GM12872 (cell line): ENCODE measurements at regions not wholly inside any gene's neighbourhood (a gene's known extent, or its start where the extent isn't known, plus 50 kb on each side); places are given as distances from the start of the nearest gene placed in this dataset.

Source experiments
- TF ChIP-seq, protein P1 (sequence below): IDR thresholded peaks from 3 replicates; pipeline ENCODE4 v1.5.1; 2011; ENCODE audit warnings: low read depth, mild to moderate bottlenecking, low read length, moderate library complexity; ENCODE audit not compliant: insufficient read depth

DNA sequence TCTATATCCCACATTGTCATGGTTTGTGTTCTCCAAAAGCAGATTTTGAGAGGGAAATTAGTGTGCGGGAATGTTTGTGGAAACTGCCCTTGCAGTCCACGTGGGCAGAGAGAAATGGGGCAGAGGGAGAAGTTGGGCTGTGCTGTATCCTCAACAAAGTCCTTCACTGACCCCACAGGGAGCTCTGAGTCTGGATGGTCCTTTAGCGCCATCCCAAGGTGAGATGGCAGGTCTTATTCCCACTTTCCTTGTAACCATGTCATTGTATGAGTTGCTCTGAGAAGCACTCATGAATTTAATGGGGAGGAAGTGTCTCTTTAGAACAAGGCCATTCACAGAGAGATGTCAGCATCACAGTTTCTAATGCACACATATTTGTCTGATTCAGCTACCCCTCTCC, 127.1 kb downstream of the ANKRD18B start:
- TF ChIP-seq, protein P1, sequence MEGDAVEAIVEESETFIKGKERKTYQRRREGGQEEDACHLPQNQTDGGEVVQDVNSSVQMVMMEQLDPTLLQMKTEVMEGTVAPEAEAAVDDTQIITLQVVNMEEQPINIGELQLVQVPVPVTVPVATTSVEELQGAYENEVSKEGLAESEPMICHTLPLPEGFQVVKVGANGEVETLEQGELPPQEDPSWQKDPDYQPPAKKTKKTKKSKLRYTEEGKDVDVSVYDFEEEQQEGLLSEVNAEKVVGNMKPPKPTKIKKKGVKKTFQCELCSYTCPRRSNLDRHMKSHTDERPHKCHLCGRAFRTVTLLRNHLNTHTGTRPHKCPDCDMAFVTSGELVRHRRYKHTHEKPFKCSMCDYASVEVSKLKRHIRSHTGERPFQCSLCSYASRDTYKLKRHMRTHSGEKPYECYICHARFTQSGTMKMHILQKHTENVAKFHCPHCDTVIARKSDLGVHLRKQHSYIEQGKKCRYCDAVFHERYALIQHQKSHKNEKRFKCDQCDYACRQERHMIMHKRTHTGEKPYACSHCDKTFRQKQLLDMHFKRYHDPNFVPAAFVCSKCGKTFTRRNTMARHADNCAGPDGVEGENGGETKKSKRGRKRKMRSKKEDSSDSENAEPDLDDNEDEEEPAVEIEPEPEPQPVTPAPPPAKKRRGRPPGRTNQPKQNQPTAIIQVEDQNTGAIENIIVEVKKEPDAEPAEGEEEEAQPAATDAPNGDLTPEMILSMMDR: no peak

DNA sequence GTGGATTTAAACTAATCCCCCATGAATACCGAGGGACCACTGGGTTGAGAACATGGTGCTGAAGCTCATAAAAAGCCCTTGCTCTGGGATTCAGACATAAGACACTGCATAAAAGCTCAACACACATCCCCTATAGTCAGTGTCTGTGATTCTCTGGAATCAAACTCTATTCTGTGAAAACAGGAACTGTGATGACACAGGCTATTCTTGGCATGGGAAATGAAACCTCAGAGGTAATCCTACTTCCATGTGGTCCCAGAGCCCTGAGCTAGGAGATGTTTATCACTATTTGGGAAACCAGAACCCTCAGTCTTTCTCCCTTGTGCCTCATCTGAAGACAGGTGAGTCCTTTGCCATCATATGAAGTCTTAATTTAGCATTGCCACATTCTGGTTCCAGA, 135.4 kb upstream of the PRSS3 start:
- TF ChIP-seq, protein P1: no peak

DNA sequence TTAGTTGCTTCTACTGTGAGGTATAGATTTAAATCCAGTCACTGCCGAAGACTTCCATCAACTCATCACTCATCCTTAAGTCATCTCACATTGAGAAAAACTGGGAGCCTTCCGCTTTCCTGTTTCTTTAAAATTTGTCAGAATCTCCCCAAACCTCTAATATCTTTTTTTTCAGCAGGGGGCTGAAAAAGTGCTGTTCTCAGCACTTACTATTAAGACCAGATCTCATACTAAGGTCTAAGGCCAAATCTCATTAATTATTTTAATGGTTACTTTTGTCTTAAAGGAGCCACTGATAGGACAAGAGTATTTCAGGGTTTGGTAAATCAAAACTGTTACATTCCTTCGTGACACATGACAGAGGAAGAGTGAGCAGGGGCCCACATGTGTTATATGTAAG, 134.6 kb upstream of the PRSS3 start:
- TF ChIP-seq, protein P1: no peak

DNA sequence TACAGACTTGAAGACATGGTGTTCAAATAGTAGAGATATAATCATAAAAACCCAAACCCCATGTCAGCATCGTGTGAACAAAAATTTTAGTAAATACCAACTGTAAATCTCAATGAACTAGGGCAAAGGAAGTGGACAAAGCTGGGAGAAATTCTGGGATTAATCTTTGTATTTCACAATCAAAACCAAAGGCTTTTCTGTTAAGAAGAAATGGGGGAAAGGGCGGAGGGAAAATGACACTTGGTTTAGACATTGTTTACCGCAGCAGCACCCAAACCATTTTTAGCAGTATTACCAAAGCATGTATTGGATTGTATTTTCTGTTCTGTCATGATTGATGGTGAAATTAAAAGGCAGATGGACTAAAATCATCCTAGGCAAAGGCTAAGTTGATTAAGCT, 134.2 kb upstream of the PRSS3 start:
- TF ChIP-seq, protein P1: no peak

DNA sequence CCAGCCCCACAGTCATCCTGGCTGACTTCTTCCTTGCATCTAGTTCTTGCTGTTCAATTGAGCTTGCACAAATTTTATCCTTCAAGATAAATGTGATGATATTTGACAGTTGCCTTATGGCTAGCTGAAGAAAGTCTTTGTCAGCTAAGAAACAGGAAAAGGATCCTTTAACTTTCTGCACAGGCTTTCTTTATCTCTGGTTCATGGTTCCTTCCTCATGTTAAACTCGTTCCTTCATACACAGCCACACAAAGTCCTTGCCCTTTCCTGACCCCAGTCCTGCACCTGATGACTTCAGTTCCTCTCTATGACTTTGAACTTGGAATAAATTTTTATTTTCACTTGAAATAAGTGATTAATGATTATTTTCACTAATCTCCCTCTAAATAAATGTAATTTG, 132.5 kb upstream of the PRSS3 start:
- TF ChIP-seq, protein P1: no peak

DNA sequence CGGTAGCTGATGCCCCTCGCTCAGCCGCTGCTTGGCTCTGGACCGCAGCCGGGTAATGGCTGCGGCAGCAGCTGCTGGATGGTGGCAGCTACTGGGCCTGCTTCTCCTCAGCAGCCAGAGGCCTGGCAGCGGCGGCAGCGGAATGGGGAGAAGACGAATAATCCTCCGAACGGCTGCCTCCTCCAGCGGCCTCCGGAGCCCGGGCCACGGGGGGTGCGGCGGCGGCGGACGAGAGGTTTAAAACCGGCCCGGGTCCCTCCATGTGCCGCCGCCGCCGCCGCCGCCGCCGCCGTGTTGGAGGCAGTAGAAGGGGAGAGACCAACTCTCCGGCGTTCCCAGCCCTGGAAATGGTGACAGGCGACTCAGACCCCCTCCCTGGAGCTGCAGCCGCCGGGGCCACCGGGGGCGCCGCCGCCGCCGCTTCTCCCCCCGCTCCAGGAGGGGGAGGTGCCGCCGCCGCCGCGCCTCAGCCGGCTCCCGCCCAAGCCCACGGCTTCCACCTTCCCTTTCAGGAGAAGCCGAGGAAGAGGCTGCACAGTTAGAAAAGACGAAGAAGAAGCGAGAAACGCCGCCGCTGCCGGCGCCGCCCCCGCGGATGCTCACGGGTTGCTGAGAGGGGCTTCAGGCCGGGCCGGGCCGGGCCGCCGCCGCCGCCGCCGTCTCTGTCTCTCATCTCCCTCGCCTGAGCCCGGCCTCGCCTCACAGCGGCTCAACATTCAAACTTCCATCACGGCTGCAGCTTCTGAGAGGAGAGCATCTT, 118.4 kb upstream of the PRSS3 start:
- TF ChIP-seq, protein P1: no peak

DNA sequence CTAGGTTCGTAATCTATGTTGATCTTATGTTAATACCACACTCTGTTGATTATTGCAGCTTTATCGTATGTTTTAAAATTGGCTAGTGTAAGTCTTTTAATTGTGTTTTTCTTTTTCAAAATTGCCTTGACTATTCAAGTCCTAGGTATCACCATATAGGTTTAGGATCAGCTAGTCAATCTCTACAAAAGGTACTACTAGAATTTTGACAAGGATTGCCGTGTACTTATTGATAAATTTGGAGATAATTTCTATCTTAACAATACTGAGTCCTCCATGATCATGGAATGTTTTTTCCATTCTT, 117.9 kb upstream of the PRSS3 start:
- TF ChIP-seq, protein P1: no peak

DNA sequence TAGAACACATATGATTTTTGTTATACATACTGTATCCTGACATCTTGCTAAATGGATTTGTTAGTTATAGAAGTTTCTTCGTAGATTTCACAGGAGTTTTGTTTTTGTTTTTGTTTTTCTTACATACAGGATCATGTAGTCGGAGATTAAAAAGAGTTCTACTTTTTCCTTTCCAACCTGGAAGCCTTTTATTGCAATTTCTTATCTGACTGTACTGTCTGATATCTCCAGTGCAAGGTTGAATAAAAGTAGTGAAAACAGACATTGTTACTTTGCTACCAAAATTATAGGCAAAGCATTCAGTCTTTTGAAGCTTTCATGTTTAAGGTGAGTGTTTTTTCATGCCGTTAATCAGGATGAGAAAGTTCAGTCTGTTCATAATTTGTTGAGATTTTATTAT, 117.4 kb upstream of the PRSS3 start:
- TF ChIP-seq, protein P1: no peak
